OCI-LY1 (cell line): ENCODE measurements at regions not wholly inside any gene's neighbourhood (a gene's known extent, or its start where the extent isn't known, plus 50 kb on each side); places are given as distances from the start of the nearest gene placed in this dataset.

Experiments
- H2AFZ ChIP-seq: fragments of 200-600 bp; sonication (generic), shearing (Covaris generic); 2 replicates; pipeline ENCODE4 v1.6.0; 2014; ENCODE audit warnings: antibody characterized with exemption, mild to moderate bottlenecking, low read length
- H3F3A ChIP-seq: fragments of 200-600 bp; sonication (generic), shearing (Covaris generic); 2 replicates; pipeline ENCODE4 v1.6.0; 2014; ENCODE audit warnings: mild to moderate bottlenecking, antibody characterized with exemption, low read length, moderate library complexity; ENCODE audit not compliant: insufficient read depth
- H3K27ac ChIP-seq: fragments of 200-600 bp; sonication (generic); 2 replicates; pipeline ENCODE4 v1.5.1; 2014; ENCODE audit warnings: low read length, mixed run types, mild to moderate bottlenecking, low read depth; ENCODE audit not compliant: poor library complexity, severe bottlenecking
- H3K27me3 ChIP-seq: fragments of 200-600 bp; sonication (generic); 2 replicates; pipeline ENCODE4 v1.6.0; 2014; ENCODE audit warnings: antibody characterized with exemption, mild to moderate bottlenecking, low read length, moderate library complexity; ENCODE audit not compliant: insufficient read depth
- H3K36me3 ChIP-seq: fragments of 200-600 bp; sonication (generic); 2 replicates; pipeline ENCODE4 v1.6.1; 2014; ENCODE audit warnings: mild to moderate bottlenecking, antibody characterized with exemption, low read length, moderate library complexity, mixed read lengths; ENCODE audit not compliant: insufficient read depth
- H3K4me1 ChIP-seq: fragments of 200-600 bp; sonication (generic); 2 replicates; pipeline ENCODE4 v1.5.1; 2014; ENCODE audit warnings: mild to moderate bottlenecking, low read length, moderate library complexity; ENCODE audit not compliant: insufficient read depth, severe bottlenecking
- H3K4me2 ChIP-seq: fragments of 200-600 bp; sonication (generic), shearing (Covaris generic); 2 replicates; pipeline ENCODE4 v1.6.1; 2014; ENCODE audit warnings: low read length
- H3K4me3 ChIP-seq: fragments of 200-600 bp; sonication (generic); 2 replicates; pipeline ENCODE4 v1.5.1; 2014; ENCODE audit warnings: low read length, low read depth, mild to moderate bottlenecking, mixed read lengths; ENCODE audit not compliant: poor library complexity, severe bottlenecking
- H3K79me2 ChIP-seq: fragments of 200-600 bp; shearing (Covaris generic); 2 replicates; pipeline ENCODE4 v1.6.1; 2016; ENCODE audit warnings: mixed run types, low read length, mixed read lengths; ENCODE audit not compliant: insufficient read depth
- H3K9ac ChIP-seq: fragments of 200-600 bp; sonication (generic), shearing (Covaris generic); 2 replicates; pipeline ENCODE4 v1.6.1; 2014; ENCODE audit warnings: mild to moderate bottlenecking, low read length, mixed read lengths
- H3K9me2 ChIP-seq: fragments of 200-600 bp; sonication (generic), shearing (Covaris generic); 2 replicates; pipeline ENCODE4 v1.6.1; 2014; ENCODE audit warnings: low read depth, mild to moderate bottlenecking, low read length, mixed read lengths
- H3K9me3 ChIP-seq: fragments of 200-600 bp; shearing (Covaris generic); 2 replicates; pipeline ENCODE4 v1.6.1; 2014; ENCODE audit warnings: low read length, mixed read lengths
- H4K20me1 ChIP-seq: fragments of 200-600 bp; sonication (generic), shearing (Covaris generic); 2 replicates; pipeline ENCODE4 v1.6.0; 2016; ENCODE audit warnings: mild to moderate bottlenecking, low read length; ENCODE audit not compliant: insufficient read depth
- CTCF ChIP-seq: fragments of 200-600 bp; sonication (generic), shearing (Covaris generic); IDR thresholded peaks from 2 replicates; pipeline ENCODE4 v1.5.1; 2017; ENCODE audit warnings: mild to moderate bottlenecking, antibody characterized with exemption, low read length, moderate library complexity, mixed read lengths
- EZH2 ChIP-seq: fragments of 200-600 bp; sonication (generic), shearing (Covaris generic); IDR thresholded peaks from 2 replicates; pipeline ENCODE4 v1.8.0; 2017; ENCODE audit warnings: borderline replicate concordance, mixed run types, mild to moderate bottlenecking, antibody characterized with exemption, low read length, moderate library complexity, mixed read lengths

GRCh38 chr3:107430996-107431245 lies 53.7 kb downstream of the CCDC54 start:
- peak overlapping the region; percentile 74 for H3K9ac ChIP-seq
- H3K9me2 ChIP-seq: no peaks in the 10 kb centered on the region
- peak overlapping the region; percentile 71 for H3K4me3 ChIP-seq
- no peaks in the 10 kb centered on the region for H3K36me3 ChIP-seq
- no peaks in the 10 kb centered on the region for H4K20me1 ChIP-seq
- H3K27ac ChIP-seq: no peak overlapping the region
- no peak for TF ChIP-seq CTCF
- TF ChIP-seq EZH2: no peak
- peaks cover 60% of the 10 kb centered on the region for H3K4me1 ChIP-seq
- H3K4me2 ChIP-seq: peak overlapping the region; percentile 97
- H2AFZ ChIP-seq: 0 out of 2 replicates have a peak overlapping the region, but pooled peaks have one; percentile 57
- no peaks in the 10 kb centered on the region for H3F3A ChIP-seq
- no peaks in the 10 kb centered on the region for H3K79me2 ChIP-seq
- no peaks in the 10 kb centered on the region for H3K9me3 ChIP-seq
- no peaks in the 10 kb centered on the region for H3K27me3 ChIP-seq

GRCh38 chr3:107431246-107432012 lies 54.2 kb downstream of the CCDC54 start:
- TF ChIP-seq CTCF (no peak), EZH2 (no peak)
- Histone ChIP-seq H3K27me3 (no peaks in the 10 kb centered on the region), H3K4me1 (peaks cover 55% of the 10 kb centered on the region), H3K27ac (no peak overlapping the region), H3K4me3 (peak overlapping the region; percentile 71), H3F3A (no peaks in the 10 kb centered on the region), H3K79me2 (no peaks in the 10 kb centered on the region), H3K9ac (peak overlapping the region; percentile 74), H4K20me1 (no peaks in the 10 kb centered on the region), H2AFZ (peak overlapping the region; percentile 93; the same call in 1 of the 2 replicates), H3K36me3 (no peaks in the 10 kb centered on the region), H3K9me2 (no peaks in the 10 kb centered on the region), H3K4me2 (peak overlapping the region; percentile 97), H3K9me3 (no peaks in the 10 kb centered on the region)

- Histone ChIP-seq H3F3A (no peaks in the 10 kb centered on the region), H3K9ac (peak overlapping the region; percentile 74), H2AFZ (peak overlapping the region; percentile 93; the same call in 1 of the 2 replicates), H3K4me2 (peak overlapping the region; percentile 97), H3K36me3 (no peaks in the 10 kb centered on the region), H4K20me1 (no peaks in the 10 kb centered on the region), H3K4me1 (peaks cover 49% of the 10 kb centered on the region), H3K27me3 (no peaks in the 10 kb centered on the region), H3K9me3 (no peaks in the 10 kb centered on the region), H3K27ac (no peak overlapping the region), H3K4me3 (peak overlapping the region; percentile 71), H3K79me2 (no peaks in the 10 kb centered on the region), H3K9me2 (no peaks in the 10 kb centered on the region)
- TF ChIP-seq EZH2 (no peak), CTCF (no peak)
Measured at GRCh38 chr3:107432013-107432515, 54.8 kb downstream of the CCDC54 start.
